Lower lobe of right lung (tissue), 2 donors: ENCODE measurements at regions not wholly inside any gene's neighbourhood (a gene's known extent, or its start where the extent isn't known, plus 50 kb on each side); places are given as distances from the start of the nearest gene placed in this dataset.

Experiments
- ATAC-seq, 2 donors: fragments of 200-7000 bp; cut with Tn5 transposase; one replicate each; pipeline ENCODE4 v1.9.1; 2020 to 2022; ENCODE audit warnings: mild to moderate bottlenecking in 2 of 2, moderate library complexity in 2 of 2
- DNase-seq: peaks from one replicate; pipeline ENCODE4 v3.0.0-alpha.2; 2020
- H3K27ac ChIP-seq: fragments of 200-600 bp; one replicate; pipeline ENCODE4 v1.8.0; 2022
- H3K27me3 ChIP-seq: fragments of 200-600 bp; one replicate; pipeline ENCODE4 v1.8.0; 2022; ENCODE audit warnings: low read depth
- H3K36me3 ChIP-seq: fragments of 200-600 bp; one replicate; pipeline ENCODE4 v1.8.0; 2022; ENCODE audit warnings: mild to moderate bottlenecking
- H3K4me1 ChIP-seq: fragments of 200-600 bp; one replicate; pipeline ENCODE4 v1.8.0; 2022
- H3K4me3 ChIP-seq: fragments of 200-600 bp; one replicate; pipeline ENCODE4 v1.8.0; 2022; ENCODE audit warnings: mild to moderate bottlenecking
- H3K9me3 ChIP-seq: fragments of 200-600 bp; one replicate; pipeline ENCODE4 v1.8.0; 2022
- intact Hi-C: fragments of 100-400 bp; cut with DNase I; formaldehyde crosslinking; loops from one replicate; pipeline ENCODE4 v1.11.0; 2022
- TF ChIP-seq, protein P1 (sequence below): fragments of 200-600 bp; IDR thresholded peaks from one replicate; pipeline ENCODE4 v1.8.0; 2022; ENCODE audit warnings: antibody characterized with exemption, mild to moderate bottlenecking
- donor health status: DM: no; HTN: yes; CAD: no; lungs with severe emphysema.

DNA sequence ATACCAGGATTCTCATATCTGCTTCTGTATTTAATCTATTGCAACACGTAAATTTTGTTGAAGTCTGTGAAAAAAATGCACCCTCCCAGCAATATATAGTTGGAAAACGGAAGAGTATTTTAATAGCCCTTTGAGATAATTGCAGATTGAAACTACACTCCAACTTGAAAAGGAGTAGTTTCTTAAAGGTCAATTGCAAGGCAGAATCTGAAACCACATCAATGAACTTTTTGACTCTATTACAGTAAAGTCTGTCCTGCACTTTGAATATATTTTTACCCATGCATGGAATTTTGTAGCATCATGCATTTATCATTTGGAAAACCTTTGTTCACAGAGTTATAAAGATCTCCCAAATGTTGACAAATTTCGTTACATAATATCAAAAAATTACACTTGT lies 311.6 kb upstream of the NREP start:
- Histone ChIP-seq H3K9me3 (no peaks in the 10 kb centered on the region), H3K27ac (no peak overlapping the region), H3K36me3 (no peaks in the 10 kb centered on the region), H3K27me3 (no peaks in the 10 kb centered on the region), H3K4me1 (no peaks in the 10 kb centered on the region), H3K4me3 (no peak overlapping the region)
- ATAC-seq (no peak), DNase-seq (no peak)
- intact Hi-C loops = no loop called here
- TF ChIP-seq, protein P1, sequence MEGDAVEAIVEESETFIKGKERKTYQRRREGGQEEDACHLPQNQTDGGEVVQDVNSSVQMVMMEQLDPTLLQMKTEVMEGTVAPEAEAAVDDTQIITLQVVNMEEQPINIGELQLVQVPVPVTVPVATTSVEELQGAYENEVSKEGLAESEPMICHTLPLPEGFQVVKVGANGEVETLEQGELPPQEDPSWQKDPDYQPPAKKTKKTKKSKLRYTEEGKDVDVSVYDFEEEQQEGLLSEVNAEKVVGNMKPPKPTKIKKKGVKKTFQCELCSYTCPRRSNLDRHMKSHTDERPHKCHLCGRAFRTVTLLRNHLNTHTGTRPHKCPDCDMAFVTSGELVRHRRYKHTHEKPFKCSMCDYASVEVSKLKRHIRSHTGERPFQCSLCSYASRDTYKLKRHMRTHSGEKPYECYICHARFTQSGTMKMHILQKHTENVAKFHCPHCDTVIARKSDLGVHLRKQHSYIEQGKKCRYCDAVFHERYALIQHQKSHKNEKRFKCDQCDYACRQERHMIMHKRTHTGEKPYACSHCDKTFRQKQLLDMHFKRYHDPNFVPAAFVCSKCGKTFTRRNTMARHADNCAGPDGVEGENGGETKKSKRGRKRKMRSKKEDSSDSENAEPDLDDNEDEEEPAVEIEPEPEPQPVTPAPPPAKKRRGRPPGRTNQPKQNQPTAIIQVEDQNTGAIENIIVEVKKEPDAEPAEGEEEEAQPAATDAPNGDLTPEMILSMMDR = no peak

DNA sequence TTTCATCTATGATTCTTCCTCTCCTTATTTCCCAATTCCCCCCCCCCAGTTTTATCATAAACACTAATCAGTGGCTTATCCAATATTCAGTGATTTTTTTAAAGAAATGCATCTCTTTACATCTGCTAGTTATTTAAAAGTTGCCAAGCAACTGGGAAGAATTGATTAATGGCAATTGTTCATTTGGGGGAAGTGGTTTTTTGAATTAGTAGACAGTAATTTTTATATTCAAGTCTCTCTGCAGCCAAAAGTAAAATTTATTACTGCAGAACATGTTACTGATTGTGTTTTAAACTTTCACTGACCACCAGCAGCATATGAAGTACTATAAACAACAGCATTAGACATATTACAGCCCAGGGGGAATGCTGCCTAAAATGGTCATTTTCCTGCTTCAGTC lies 308.8 kb upstream of the NREP start:
- ATAC-seq = no peak
- no peak overlapping the region for H3K4me3 ChIP-seq
- no peaks in the 10 kb centered on the region for H3K4me1 ChIP-seq
- no peak overlapping the region for H3K27ac ChIP-seq
- intact Hi-C loops = no loop called here
- no peaks in the 10 kb centered on the region for H3K27me3 ChIP-seq
- DNase-seq = no peak
- H3K9me3 ChIP-seq = no peaks in the 10 kb centered on the region
- H3K36me3 ChIP-seq = no peaks in the 10 kb centered on the region
- TF ChIP-seq, protein P1 = no peak

DNA sequence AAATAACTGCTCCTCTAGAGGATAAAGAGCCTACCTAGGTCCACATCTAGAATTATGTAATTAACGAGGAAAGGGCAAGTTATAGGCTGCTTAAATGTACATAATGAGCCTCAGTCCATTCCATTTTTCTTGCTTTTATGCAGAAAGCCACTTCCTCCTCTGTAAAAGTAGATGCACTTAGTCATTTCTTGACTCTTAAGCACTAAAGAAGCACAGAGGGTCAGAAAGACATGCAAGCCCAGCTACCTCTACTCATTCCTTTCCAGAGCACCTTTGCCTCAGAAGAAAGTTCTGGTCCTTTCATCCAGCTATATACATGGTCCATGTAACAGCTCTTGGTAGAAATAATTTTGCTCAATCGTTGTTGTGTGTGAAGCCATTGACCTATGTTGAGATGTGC lies 308.0 kb upstream of the NREP start:
- ATAC-seq = no peak

DNA sequence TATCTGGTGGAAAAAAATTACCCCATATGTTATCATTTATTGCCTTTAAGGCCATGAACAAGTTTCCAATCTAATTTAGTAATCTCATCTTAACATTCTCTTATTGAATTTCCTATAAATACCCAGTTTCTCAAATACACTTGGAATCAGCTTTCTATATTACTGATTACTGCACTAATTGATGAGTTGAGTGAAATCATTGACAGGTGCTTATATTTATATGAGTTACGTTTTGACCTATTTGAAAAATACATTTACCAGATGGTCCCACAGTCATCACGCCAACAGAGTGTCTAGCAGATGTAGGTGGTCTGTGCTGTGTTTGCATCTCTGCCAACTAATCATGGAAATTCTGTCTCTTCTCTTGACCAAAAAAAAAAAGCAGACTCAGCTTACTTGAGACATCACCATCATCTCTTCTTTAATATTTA lies 307.3 kb upstream of the NREP start:
- ATAC-seq (no peak), DNase-seq (no peak)
- intact Hi-C loops = no loop called here
- Histone ChIP-seq H3K27ac (no peak overlapping the region), H3K4me1 (no peaks in the 10 kb centered on the region), H3K27me3 (no peaks in the 10 kb centered on the region), H3K36me3 (no peaks in the 10 kb centered on the region), H3K9me3 (no peaks in the 10 kb centered on the region), H3K4me3 (no peak overlapping the region)
- TF ChIP-seq, protein P1 = no peak

More for the DNA sequence above, 308.0 kb upstream of the NREP start:
- no peak for DNase-seq
- TF ChIP-seq, protein P1 = no peak
- Histone ChIP-seq H3K27me3 (no peaks in the 10 kb centered on the region), H3K27ac (no peak overlapping the region), H3K9me3 (no peaks in the 10 kb centered on the region), H3K4me1 (no peaks in the 10 kb centered on the region), H3K36me3 (no peaks in the 10 kb centered on the region), H3K4me3 (no peak overlapping the region)
- intact Hi-C loops = no loop called here

DNA sequence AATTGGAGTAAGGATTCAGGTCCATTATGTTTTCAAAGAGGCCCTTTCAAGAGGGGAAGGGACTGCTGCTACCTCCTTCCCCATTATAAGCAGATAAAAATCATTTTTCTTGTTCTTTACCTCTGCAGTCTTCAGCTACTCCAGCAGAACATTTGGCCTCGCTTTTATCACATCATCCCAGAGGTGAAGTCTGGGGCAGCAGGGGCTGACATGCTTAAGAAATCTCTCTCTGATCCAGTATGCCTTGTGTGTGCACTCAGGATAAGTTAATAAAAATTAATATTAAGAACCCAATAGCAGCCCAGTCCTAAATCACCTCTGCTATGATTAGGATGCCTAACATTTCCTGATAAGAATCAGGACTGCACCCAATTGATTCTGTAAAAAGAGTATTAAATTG lies 306.9 kb upstream of the NREP start:
- ATAC-seq (no peak), DNase-seq (no peak)
- Histone ChIP-seq H3K4me3 (no peak overlapping the region), H3K4me1 (no peaks in the 10 kb centered on the region), H3K27ac (no peak overlapping the region), H3K9me3 (no peaks in the 10 kb centered on the region), H3K27me3 (no peaks in the 10 kb centered on the region), H3K36me3 (no peaks in the 10 kb centered on the region)
- intact Hi-C loops = no loop called here
- TF ChIP-seq, protein P1 = no peak

DNA sequence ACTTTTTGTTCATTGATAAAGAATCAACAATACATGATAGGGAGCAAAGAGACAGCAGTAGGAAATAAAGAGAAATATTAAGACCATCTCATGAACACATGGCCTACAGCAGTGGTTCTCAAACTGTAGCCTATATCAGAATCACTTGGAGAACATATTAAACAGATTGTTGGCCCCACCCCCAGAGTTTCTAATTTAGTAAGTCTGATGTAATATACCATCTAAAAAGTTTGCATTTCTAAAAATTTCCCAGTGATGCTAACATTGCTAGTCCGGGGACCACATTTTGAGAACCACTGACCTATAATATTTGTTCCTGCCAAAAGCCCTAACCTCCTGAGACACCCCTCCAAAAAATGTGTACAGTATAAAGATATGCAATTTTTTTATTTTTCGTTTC lies 306.2 kb upstream of the NREP start:
- TF ChIP-seq, protein P1 = no peak
- intact Hi-C loops = no loop called here
- Histone ChIP-seq H3K4me1 (no peaks in the 10 kb centered on the region), H3K27me3 (no peaks in the 10 kb centered on the region), H3K9me3 (no peaks in the 10 kb centered on the region), H3K27ac (no peak overlapping the region), H3K36me3 (no peaks in the 10 kb centered on the region), H3K4me3 (no peak overlapping the region)
- ATAC-seq = no peak
- no peak for DNase-seq
